Uterus (tissue), 2 donors: ENCODE measurements at regions not wholly inside any gene's neighbourhood (a gene's known extent, or its start where the extent isn't known, plus 50 kb on each side); places are given as distances from the start of the nearest gene placed in this dataset.
"Not testable (repeated sequence)": the region's sequence is repeated elsewhere in the genome, so short reads cannot be mapped to it uniquely, and the experiment has no call there.

Source experiments
- POLR2A ChIP-seq, 2 donors: fragments of 450-650 bp; IDR thresholded peaks; one replicate each; pipeline ENCODE4 v1.6.1; 2016; ENCODE audit warnings: antibody characterized with exemption in 2 of 2, mild to moderate bottlenecking in 1 of 2, moderate library complexity in 1 of 2
- TF ChIP-seq, protein P1 (sequence below), 4 experiments: fragments of 200-600 bp in 2 of 4; fragments of 450-650 bp in 2 of 4; sonication (generic) in 2 of 4; IDR thresholded peaks; one replicate each; pipeline ENCODE4 v1.5.1; 2016 to 2019; ENCODE audit warnings: antibody characterized with exemption in 4 of 4, mild to moderate bottlenecking in 2 of 4, moderate library complexity in 1 of 4

DNA sequence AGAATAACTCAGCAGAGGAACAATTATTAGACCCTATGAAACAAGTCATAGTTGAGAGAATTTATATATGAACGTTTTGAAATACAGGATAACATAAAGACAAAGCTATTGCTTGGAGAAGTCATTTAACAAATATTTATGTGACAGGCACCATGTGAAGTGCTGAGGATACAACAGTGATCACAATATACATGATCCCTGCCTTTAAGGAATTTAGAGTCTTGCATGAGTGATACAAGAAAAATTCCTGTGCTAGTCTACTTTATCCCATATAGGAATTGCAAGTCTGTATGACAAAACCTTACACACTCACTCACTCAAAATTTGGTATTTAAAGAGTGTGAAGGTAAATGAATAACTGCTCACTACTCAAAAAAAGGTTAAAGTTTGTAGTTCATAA lies 94.5 kb upstream of the NOTCH2NLA start:
- TF ChIP-seq, protein P1, sequence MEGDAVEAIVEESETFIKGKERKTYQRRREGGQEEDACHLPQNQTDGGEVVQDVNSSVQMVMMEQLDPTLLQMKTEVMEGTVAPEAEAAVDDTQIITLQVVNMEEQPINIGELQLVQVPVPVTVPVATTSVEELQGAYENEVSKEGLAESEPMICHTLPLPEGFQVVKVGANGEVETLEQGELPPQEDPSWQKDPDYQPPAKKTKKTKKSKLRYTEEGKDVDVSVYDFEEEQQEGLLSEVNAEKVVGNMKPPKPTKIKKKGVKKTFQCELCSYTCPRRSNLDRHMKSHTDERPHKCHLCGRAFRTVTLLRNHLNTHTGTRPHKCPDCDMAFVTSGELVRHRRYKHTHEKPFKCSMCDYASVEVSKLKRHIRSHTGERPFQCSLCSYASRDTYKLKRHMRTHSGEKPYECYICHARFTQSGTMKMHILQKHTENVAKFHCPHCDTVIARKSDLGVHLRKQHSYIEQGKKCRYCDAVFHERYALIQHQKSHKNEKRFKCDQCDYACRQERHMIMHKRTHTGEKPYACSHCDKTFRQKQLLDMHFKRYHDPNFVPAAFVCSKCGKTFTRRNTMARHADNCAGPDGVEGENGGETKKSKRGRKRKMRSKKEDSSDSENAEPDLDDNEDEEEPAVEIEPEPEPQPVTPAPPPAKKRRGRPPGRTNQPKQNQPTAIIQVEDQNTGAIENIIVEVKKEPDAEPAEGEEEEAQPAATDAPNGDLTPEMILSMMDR (IDR thresholded peaks at IDR 0.05), result not testable (repeated sequence)
- TF ChIP-seq POLR2A (IDR thresholded peaks at IDR 0.05), result not testable (repeated sequence)
